HL-60/S4 (cell line): ENCODE measurements at regions not wholly inside any gene's neighbourhood (a gene's known extent, or its start where the extent isn't known, plus 50 kb on each side); places are given as distances from the start of the nearest gene placed in this dataset.

Source experiments
- in situ Hi-C: fragments of 300-500 bp; cut with MboI; formaldehyde crosslinking; loops from 2 replicates; pipeline ENCODE4 v1.14.3; 2022; ENCODE audit warnings: low sequenced_read_pairs

GRCh38 chr3:159123877-159124276 is 322.0 kb downstream of the MFSD1 start:
- in situ Hi-C loops = no loop called here

GRCh38 chr3:159126261-159127020 is 324.6 kb downstream of the MFSD1 start:
- in situ Hi-C loops = no loop called here

- in situ Hi-C loops = no loop called here
Observed at GRCh38 chr3:159127021-159127392, 325.2 kb downstream of the MFSD1 start.

GRCh38 chr3:159128628-159129027 is 326.8 kb downstream of the MFSD1 start:
- in situ Hi-C loops = no loop called here

- in situ Hi-C loops = no loop called here
Observed at GRCh38 chr3:159130108-159130507, 328.3 kb downstream of the MFSD1 start.

GRCh38 chr3:159131376-159131775 is 329.5 kb downstream of the MFSD1 start:
- in situ Hi-C loops = no loop called here

- in situ Hi-C loops = no loop called here
Observed at GRCh38 chr3:159137949-159138348, 336.1 kb downstream of the MFSD1 start.

GRCh38 chr3:159139326-159139725 is 337.5 kb downstream of the MFSD1 start:
- in situ Hi-C loops = no loop called here

GRCh38 chr3:159144472-159144871 is 342.6 kb downstream of the MFSD1 start:
- in situ Hi-C loops = no loop called here

- in situ Hi-C loops = no loop called here
Observed at GRCh38 chr3:159144891-159145290, 343.0 kb downstream of the MFSD1 start.

- in situ Hi-C loops = no loop called here
Observed at GRCh38 chr3:159146392-159146791, 344.5 kb downstream of the MFSD1 start.

GRCh38 chr3:159146856-159147435 is 345.1 kb downstream of the MFSD1 start:
- in situ Hi-C loops = no loop called here

GRCh38 chr3:159147813-159148212 is 346.0 kb downstream of the MFSD1 start:
- in situ Hi-C loops = no loop called here

- in situ Hi-C loops = no loop called here
Observed at GRCh38 chr3:159148466-159148865, 346.6 kb downstream of the MFSD1 start.

- in situ Hi-C loops = no loop called here
Observed at GRCh38 chr3:159149131-159149530, 347.3 kb downstream of the MFSD1 start.

- in situ Hi-C loops = no loop called here
Observed at GRCh38 chr3:159149633-159150032, 347.8 kb downstream of the MFSD1 start.

- in situ Hi-C loops = no loop called here
Observed at GRCh38 chr3:159150180-159150579, 348.3 kb downstream of the MFSD1 start.

- in situ Hi-C loops = no loop called here
Observed at GRCh38 chr3:159151130-159151529, 349.3 kb downstream of the MFSD1 start.

GRCh38 chr3:159157275-159157674 is 355.4 kb downstream of the MFSD1 start:
- in situ Hi-C loops = no loop called here

- in situ Hi-C loops = no loop called here
Observed at GRCh38 chr3:159158213-159158612, 356.4 kb downstream of the MFSD1 start.

GRCh38 chr3:159158801-159159200 is 356.9 kb downstream of the MFSD1 start:
- in situ Hi-C loops = no loop called here

GRCh38 chr3:159159546-159159945 is 357.7 kb downstream of the MFSD1 start:
- in situ Hi-C loops = no loop called here

- in situ Hi-C loops = no loop called here
Observed at GRCh38 chr3:159163656-159164055, 361.8 kb downstream of the MFSD1 start.
